Gastroesophageal sphincter (tissue), 3 donors: ENCODE measurements at regions not wholly inside any gene's neighbourhood (a gene's known extent, or its start where the extent isn't known, plus 50 kb on each side); places are given as distances from the start of the nearest gene placed in this dataset.

ENCODE experiments used
- CTCF ChIP-seq, 4 experiments: fragments of 200-600 bp in 2 of 4; fragments of 450-650 bp in 2 of 4; sonication (generic) in 1 of 4; IDR thresholded peaks; one replicate each; pipeline ENCODE4 v1.5.1; 2017 to 2019; ENCODE audit warnings: antibody characterized with exemption in 4 of 4, mild to moderate bottlenecking in 2 of 4, moderate library complexity in 2 of 4
- EP300 ChIP-seq: sonication (generic); formaldehyde crosslinking; IDR thresholded peaks from one replicate; pipeline ENCODE4 v1.6.1; 2017; ENCODE audit warnings: antibody characterized with exemption, mild to moderate bottlenecking
- POLR2AphosphoS5 ChIP-seq: sonication (generic); formaldehyde crosslinking; IDR thresholded peaks from one replicate; pipeline ENCODE4 v1.6.1; 2017; ENCODE audit warnings: antibody characterized with exemption

DNA sequence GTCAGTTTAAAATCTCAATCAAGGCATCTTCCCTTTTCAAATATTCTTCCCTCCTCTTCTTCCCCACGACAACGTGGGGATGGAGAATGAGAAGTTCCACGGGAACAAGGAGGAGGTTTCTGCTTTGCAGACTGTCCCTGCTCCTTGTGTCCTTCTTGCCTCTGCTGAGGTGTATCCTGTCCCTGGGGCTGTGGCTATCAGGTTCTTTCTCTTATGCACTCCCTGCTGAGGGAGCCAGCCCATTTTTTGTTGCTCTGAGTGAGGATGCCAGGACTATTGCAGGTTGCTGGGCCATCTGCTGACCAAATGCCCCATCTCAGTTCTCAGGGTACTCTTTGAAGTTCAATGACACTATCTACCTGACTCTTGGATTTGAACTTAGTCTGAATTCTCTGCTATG, 533.6 kb downstream of the RNF144B start:
- TF ChIP-seq CTCF (IDR thresholded peaks at IDR 0.05), result no peak
- no peak for TF ChIP-seq EP300
- TF ChIP-seq POLR2AphosphoS5, result no peak
